ENCODE measurements at regions not wholly inside any gene's neighbourhood (a gene's known extent, or its start where the extent isn't known, plus 50 kb on each side); places are given as distances from the start of the nearest gene placed in this dataset.

- intact Hi-C loops (cut with micrococcal nuclease), result no loop called here
- no TSS peak for BruUV-seq (replicated peaks)
- Mint-ChIP-seq H3K4me3 (ENCODE audit: unreplicated experiment) (no peak overlapping the region), H3K27me3 (ENCODE audit: insufficient read depth, unreplicated experiment) (no peaks in the 10 kb centered on the region), H3K36me3 (ENCODE audit: insufficient read depth, unreplicated experiment) (no peaks in the 10 kb centered on the region), H3K4me1 (ENCODE audit: insufficient read depth, unreplicated experiment) (peaks cover 10% of the 10 kb centered on the region), H3K27ac (ENCODE audit: low read depth, unreplicated experiment) (no peak overlapping the region), H3K9me3 (ENCODE audit: unreplicated experiment) (no peaks in the 10 kb centered on the region)
- CTCF ChIA-PET, result interaction anchor here (1.0 kb wide), 1 partner anchor 236 kb away, joined by 3 read pairs; no protein-coding TSS in a partner anchor
- no peak for TF ChIP-seq CTCF (IDR thresholded peaks at IDR 0.05; ENCODE audit: unreplicated experiment)
- POLR2A ChIA-PET, result interaction anchor here (0.9 kb wide), 1 partner anchor 17 kb away, joined by 3 read pairs; no protein-coding TSS in a partner anchor
- peak; percentile 25 for DNase-seq (ENCODE audit: unreplicated experiment)
Observed at GRCh38 chr2:188746727-188747126, 227.4 kb upstream of the COL3A1 start.

GRCh38 chr2:188751816-188752215 is 222.4 kb upstream of the COL3A1 start:
- DNase-seq (ENCODE audit: unreplicated experiment), result peak; percentile 8
- no peaks in the 10 kb centered on the region for H3K27me3 Mint-ChIP-seq (ENCODE audit: insufficient read depth, unreplicated experiment)
- TF ChIP-seq CTCF (IDR thresholded peaks at IDR 0.05; ENCODE audit: unreplicated experiment), result no peak
- H3K27ac Mint-ChIP-seq (ENCODE audit: low read depth, unreplicated experiment), result no peak overlapping the region
- no TSS peak for BruUV-seq (replicated peaks)
- CTCF ChIA-PET, result no interaction called here
- intact Hi-C loops (cut with micrococcal nuclease), result no loop called here
- POLR2A ChIA-PET, result no interaction called here
- H3K9me3 Mint-ChIP-seq (ENCODE audit: unreplicated experiment), result no peaks in the 10 kb centered on the region
- H3K4me1 Mint-ChIP-seq (ENCODE audit: insufficient read depth, unreplicated experiment), result peaks cover 4% of the 10 kb centered on the region
- H3K4me3 Mint-ChIP-seq (ENCODE audit: unreplicated experiment), result no peak overlapping the region
- no peaks in the 10 kb centered on the region for H3K36me3 Mint-ChIP-seq (ENCODE audit: insufficient read depth, unreplicated experiment)

- no peak for DNase-seq (ENCODE audit: unreplicated experiment)
- no peaks in the 10 kb centered on the region for H3K9me3 Mint-ChIP-seq (ENCODE audit: unreplicated experiment)
- H3K4me1 Mint-ChIP-seq (ENCODE audit: insufficient read depth, unreplicated experiment), result no peaks in the 10 kb centered on the region
- TF ChIP-seq CTCF (IDR thresholded peaks at IDR 0.05; ENCODE audit: unreplicated experiment), result no peak
- BruUV-seq (replicated peaks), result no TSS peak
- CTCF ChIA-PET, result no interaction called here
- H3K27me3 Mint-ChIP-seq (ENCODE audit: insufficient read depth, unreplicated experiment), result no peaks in the 10 kb centered on the region
- no peak overlapping the region for H3K27ac Mint-ChIP-seq (ENCODE audit: low read depth, unreplicated experiment)
- no peaks in the 10 kb centered on the region for H3K36me3 Mint-ChIP-seq (ENCODE audit: insufficient read depth, unreplicated experiment)
- intact Hi-C loops (cut with micrococcal nuclease), result no loop called here
- H3K4me3 Mint-ChIP-seq (ENCODE audit: unreplicated experiment), result no peak overlapping the region
- POLR2A ChIA-PET, result interaction anchor here (0.6 kb wide), 1 partner anchor 20 kb away, joined by 3 read pairs; no protein-coding TSS in a partner anchor
Observed at GRCh38 chr2:188752311-188752710, 221.9 kb upstream of the COL3A1 start.

GRCh38 chr2:188762151-188762550 is 212.0 kb upstream of the COL3A1 start:
- ChIA-PET POLR2A (no interaction called here), CTCF (interaction anchor here (0.6 kb wide), 1 partner anchor 215 kb away, joined by 3 read pairs; no protein-coding TSS in a partner anchor)
- Mint-ChIP-seq H3K9me3 (ENCODE audit: unreplicated experiment) (peaks cover 9% of the 10 kb centered on the region), H3K4me3 (ENCODE audit: unreplicated experiment) (no peak overlapping the region), H3K27ac (ENCODE audit: low read depth, unreplicated experiment) (no peak overlapping the region), H3K4me1 (ENCODE audit: insufficient read depth, unreplicated experiment) (peaks cover 6% of the 10 kb centered on the region), H3K36me3 (ENCODE audit: insufficient read depth, unreplicated experiment) (no peaks in the 10 kb centered on the region), H3K27me3 (ENCODE audit: insufficient read depth, unreplicated experiment) (no peaks in the 10 kb centered on the region)
- BruUV-seq (replicated peaks), result no TSS peak
- intact Hi-C loops (cut with micrococcal nuclease), result no loop called here
- DNase-seq (ENCODE audit: unreplicated experiment), result no peak
- TF ChIP-seq CTCF (IDR thresholded peaks at IDR 0.05; ENCODE audit: unreplicated experiment), result no peak
